ENCODE measurements at regions not wholly inside any gene's neighbourhood (a gene's known extent, or its start where the extent isn't known, plus 50 kb on each side); places are given as distances from the start of the nearest gene placed in this dataset.

DNA sequence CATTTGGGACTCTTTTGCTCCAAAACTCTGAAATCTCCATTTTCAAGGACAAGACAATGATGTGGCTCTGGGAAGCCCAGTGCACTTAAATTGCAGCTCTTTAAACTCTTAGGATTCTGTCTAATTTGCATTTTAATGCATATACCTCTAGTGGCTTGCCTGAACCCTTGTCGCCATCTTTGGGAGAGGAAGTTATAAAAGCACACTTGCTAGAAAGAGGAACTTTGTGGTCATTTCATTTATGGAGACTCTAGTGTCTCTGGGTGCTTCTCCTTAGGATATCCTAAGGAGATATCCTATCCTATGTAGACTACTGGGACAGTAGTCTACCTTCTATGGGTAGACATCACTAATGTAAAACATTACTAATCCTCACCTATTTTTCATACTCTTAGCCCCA is 77.3 kb upstream of the SLC1A3 start:
- in situ Hi-C loops (cut with HindIII; ENCODE audit: low pct_unique_long_range_greater_than_20kb, low sequenced_read_pairs) (no loop called here), intact Hi-C loops (cut with micrococcal nuclease; ENCODE audit: unreplicated experiment) (no loop called here)
- H3K27ac ChIP-seq (ENCODE audit: low read length): no peak overlapping the region
- H3K4me3 ChIP-seq (ENCODE audit: low read depth in 2 of 2, low read length in 2 of 2): no peak overlapping the region
- DNase-seq (ENCODE audit: low read depth, low spot score) (no peak), ATAC-seq (no peak)
- H3K36me3 ChIP-seq (ENCODE audit: control insufficient read depth, insufficient read depth, low read length): no peaks in the 10 kb centered on the region
- no TSS peak for BruUV-seq (replicated peaks)
- no peaks in the 10 kb centered on the region for H3K27me3 ChIP-seq (ENCODE audit: control insufficient read depth, insufficient read depth, low read length)
- no peak for TF ChIP-seq REST (IDR thresholded peaks at IDR 0.05; ENCODE audit: insufficient read depth in 1 of 2, low read depth in 2 of 2, low read length in 1 of 2)
- TF ChIP-seq, protein P1, sequence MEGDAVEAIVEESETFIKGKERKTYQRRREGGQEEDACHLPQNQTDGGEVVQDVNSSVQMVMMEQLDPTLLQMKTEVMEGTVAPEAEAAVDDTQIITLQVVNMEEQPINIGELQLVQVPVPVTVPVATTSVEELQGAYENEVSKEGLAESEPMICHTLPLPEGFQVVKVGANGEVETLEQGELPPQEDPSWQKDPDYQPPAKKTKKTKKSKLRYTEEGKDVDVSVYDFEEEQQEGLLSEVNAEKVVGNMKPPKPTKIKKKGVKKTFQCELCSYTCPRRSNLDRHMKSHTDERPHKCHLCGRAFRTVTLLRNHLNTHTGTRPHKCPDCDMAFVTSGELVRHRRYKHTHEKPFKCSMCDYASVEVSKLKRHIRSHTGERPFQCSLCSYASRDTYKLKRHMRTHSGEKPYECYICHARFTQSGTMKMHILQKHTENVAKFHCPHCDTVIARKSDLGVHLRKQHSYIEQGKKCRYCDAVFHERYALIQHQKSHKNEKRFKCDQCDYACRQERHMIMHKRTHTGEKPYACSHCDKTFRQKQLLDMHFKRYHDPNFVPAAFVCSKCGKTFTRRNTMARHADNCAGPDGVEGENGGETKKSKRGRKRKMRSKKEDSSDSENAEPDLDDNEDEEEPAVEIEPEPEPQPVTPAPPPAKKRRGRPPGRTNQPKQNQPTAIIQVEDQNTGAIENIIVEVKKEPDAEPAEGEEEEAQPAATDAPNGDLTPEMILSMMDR (IDR thresholded peaks at IDR 0.05): no peak
- TF ChIP-seq SIN3A (IDR thresholded peaks at IDR 0.05; ENCODE audit: borderline replicate concordance, insufficient read depth, low read depth, low read length): no peak
- TF ChIP-seq POLR2AphosphoS5 (IDR thresholded peaks at IDR 0.05; ENCODE audit: low read depth, low read length): no peak
- no peak for TF ChIP-seq TCF7L2 (IDR thresholded peaks at IDR 0.05; ENCODE audit: low read depth, low read length)
- H3K9me3 ChIP-seq (ENCODE audit: control insufficient read depth, insufficient read depth, low read depth, low read length): no peaks in the 10 kb centered on the region
- POLR2A ChIA-PET: no interaction called here
- CTCF ChIA-PET: interaction anchor here (0.5 kb wide), 1 partner anchor 114 kb away, joined by 12 read pairs; no protein-coding TSS in a partner anchor
- no peaks in the 10 kb centered on the region for H3K4me1 ChIP-seq (ENCODE audit: control insufficient read depth, insufficient read depth, low read length)

- Histone ChIP-seq H3K27ac (ENCODE audit: low read length) (no peak overlapping the region), H3K4me1 (ENCODE audit: control insufficient read depth, insufficient read depth, low read length) (no peaks in the 10 kb centered on the region), H3K27me3 (ENCODE audit: control insufficient read depth, insufficient read depth, low read length) (no peaks in the 10 kb centered on the region), H3K4me3 (ENCODE audit: low read depth in 2 of 2, low read length in 2 of 2) (no peak overlapping the region), H3K36me3 (ENCODE audit: control insufficient read depth, insufficient read depth, low read length) (no peaks in the 10 kb centered on the region), H3K9me3 (ENCODE audit: control insufficient read depth, insufficient read depth, low read depth, low read length) (no peaks in the 10 kb centered on the region)
- ChIA-PET CTCF (no interaction called here), POLR2A (no interaction called here)
- ATAC-seq (no peak), DNase-seq (ENCODE audit: low read depth, low spot score) (no peak)
- in situ Hi-C loops (cut with HindIII; ENCODE audit: low pct_unique_long_range_greater_than_20kb, low sequenced_read_pairs) (no loop called here), intact Hi-C loops (cut with micrococcal nuclease; ENCODE audit: unreplicated experiment) (no loop called here)
- BruUV-seq (replicated peaks): no TSS peak
- TF ChIP-seq POLR2AphosphoS5 (IDR thresholded peaks at IDR 0.05; ENCODE audit: low read depth, low read length): no peak
- TF ChIP-seq SIN3A (IDR thresholded peaks at IDR 0.05; ENCODE audit: borderline replicate concordance, insufficient read depth, low read depth, low read length): no peak
- TF ChIP-seq, protein P1 (IDR thresholded peaks at IDR 0.05): no peak
- TF ChIP-seq TCF7L2 (IDR thresholded peaks at IDR 0.05; ENCODE audit: low read depth, low read length): no peak
- TF ChIP-seq REST (IDR thresholded peaks at IDR 0.05; ENCODE audit: insufficient read depth in 1 of 2, low read depth in 2 of 2, low read length in 1 of 2): no peak
These were observed 76.2 kb upstream of the SLC1A3 start for GRCh38 chr5:36530215-36530614.

All from Panc1 (cell line).